Right atrium auricular region (tissue), 2 donors: ENCODE measurements at regions not wholly inside any gene's neighbourhood (a gene's known extent, or its start where the extent isn't known, plus 50 kb on each side); places are given as distances from the start of the nearest gene placed in this dataset.

Experiments
- DNase-seq: peaks from one replicate; pipeline ENCODE4 v3.0.0-alpha.2; 2019; ENCODE audit warnings: low spot score
- H3K27ac ChIP-seq, 2 donors: fragments of 200-600 bp; sonication (generic); 1 replicate in 1 of 2; 2 replicates in 1 of 2; pipeline ENCODE4 v1.5.1; 2016 to 2019
- H3K27me3 ChIP-seq, 2 donors: fragments of 200-600 bp; sonication (generic); one replicate each; pipeline versions ENCODE4 v1.5.1 to v1.6.0; 2017 to 2019
- H3K36me3 ChIP-seq: fragments of 200-600 bp; sonication (generic); one replicate; pipeline ENCODE4 v1.5.1; 2016
- H3K4me1 ChIP-seq, 2 donors: fragments of 200-600 bp; sonication (generic); one replicate each; pipeline versions ENCODE4 v1.5.1 to v1.6.0; 2017 to 2019
- H3K4me3 ChIP-seq, 2 donors: fragments of 200-600 bp; sonication (generic); 1 replicate in 1 of 2; 2 replicates in 1 of 2; pipeline ENCODE4 v1.5.1; 2017 to 2019; ENCODE audit warnings: mild to moderate bottlenecking in 1 of 2, moderate library complexity in 1 of 2
- H3K9me3 ChIP-seq, 2 donors: fragments of 200-600 bp; sonication (generic); one replicate each; pipeline ENCODE4 v1.5.1; 2019
- TF ChIP-seq, protein P1 (sequence below), 2 donors: fragments of 200-600 bp; sonication (generic); IDR thresholded peaks; one replicate each; pipeline ENCODE4 v1.5.1; 2019; ENCODE audit warnings: antibody characterized with exemption in 2 of 2

DNA sequence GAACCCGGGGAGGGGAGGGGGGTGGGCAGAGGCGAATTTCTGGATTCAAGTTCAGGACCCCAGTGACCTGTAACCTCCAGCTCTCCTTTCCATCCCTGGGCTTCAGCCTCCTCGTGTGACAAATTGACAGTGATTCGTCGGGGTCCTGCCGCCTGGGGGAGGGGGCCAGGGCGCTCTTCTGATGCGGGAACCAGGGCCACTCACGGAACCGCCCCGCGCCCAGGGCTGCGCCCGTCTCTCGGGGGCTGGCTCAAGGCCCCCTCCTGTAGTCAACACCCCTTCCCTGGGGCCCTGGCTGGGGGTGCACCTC is 92.8 kb upstream of the ANO1 start:
- DNase-seq = no peak
- peaks cover 0 to 24% of the 10 kb centered on the region in 2 donors for H3K4me1 ChIP-seq
- peak overlapping the region in 1 of 2 donors; percentile 52 for H3K27ac ChIP-seq
- TF ChIP-seq, protein P1, sequence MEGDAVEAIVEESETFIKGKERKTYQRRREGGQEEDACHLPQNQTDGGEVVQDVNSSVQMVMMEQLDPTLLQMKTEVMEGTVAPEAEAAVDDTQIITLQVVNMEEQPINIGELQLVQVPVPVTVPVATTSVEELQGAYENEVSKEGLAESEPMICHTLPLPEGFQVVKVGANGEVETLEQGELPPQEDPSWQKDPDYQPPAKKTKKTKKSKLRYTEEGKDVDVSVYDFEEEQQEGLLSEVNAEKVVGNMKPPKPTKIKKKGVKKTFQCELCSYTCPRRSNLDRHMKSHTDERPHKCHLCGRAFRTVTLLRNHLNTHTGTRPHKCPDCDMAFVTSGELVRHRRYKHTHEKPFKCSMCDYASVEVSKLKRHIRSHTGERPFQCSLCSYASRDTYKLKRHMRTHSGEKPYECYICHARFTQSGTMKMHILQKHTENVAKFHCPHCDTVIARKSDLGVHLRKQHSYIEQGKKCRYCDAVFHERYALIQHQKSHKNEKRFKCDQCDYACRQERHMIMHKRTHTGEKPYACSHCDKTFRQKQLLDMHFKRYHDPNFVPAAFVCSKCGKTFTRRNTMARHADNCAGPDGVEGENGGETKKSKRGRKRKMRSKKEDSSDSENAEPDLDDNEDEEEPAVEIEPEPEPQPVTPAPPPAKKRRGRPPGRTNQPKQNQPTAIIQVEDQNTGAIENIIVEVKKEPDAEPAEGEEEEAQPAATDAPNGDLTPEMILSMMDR (IDR thresholded peaks at IDR 0.05) = no peak
- no peaks in the 10 kb centered on the region for H3K9me3 ChIP-seq
- peaks cover 0 to 11% of the 10 kb centered on the region in 2 donors for H3K27me3 ChIP-seq
- H3K4me3 ChIP-seq = peak overlapping the region; percentile 28 to 45
- no peaks in the 10 kb centered on the region for H3K36me3 ChIP-seq

DNA sequence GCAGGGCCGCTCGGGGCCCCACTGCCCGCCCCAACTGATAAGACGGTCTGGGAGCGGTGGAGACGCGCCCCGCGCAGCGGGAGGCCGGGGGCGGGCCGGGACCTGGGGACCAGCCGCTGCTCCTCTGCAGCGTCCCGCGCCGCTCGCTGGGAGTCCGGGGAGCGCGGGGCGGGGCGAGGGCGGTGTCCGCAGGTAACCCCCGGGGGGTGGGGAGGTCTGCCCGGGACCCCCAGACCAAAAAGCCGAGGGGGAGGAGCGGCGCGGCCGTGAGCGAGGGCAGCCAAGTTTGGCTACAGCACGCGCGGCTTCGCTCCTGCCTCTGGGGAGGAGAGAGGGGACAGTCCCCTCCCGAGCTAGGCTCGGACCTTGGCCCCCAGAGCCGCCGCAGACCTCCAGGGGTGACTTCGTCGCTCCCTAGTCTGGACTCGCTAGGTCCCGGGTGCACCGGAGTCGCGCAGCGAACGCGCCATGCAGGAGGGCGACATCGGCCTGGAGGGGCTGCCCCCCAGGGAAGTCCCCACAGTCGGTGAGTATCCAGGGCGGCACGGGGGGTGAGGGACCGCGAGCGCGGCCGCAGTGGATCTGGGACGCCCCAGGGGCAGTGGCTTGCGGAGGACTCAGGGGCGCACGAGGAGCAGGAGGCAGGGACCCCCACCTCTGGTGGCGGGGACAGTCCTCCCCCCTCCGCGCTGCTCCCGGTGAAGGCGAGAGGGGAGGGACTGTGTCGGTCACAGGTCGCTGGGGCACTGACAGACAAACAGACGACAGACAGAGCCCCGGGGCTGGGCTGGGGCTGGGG is 92.3 kb upstream of the ANO1 start:
- H3K27me3 ChIP-seq = peaks cover 0 to 11% of the 10 kb centered on the region in 2 donors
- H3K9me3 ChIP-seq = no peaks in the 10 kb centered on the region
- H3K36me3 ChIP-seq = no peaks in the 10 kb centered on the region

DNA sequence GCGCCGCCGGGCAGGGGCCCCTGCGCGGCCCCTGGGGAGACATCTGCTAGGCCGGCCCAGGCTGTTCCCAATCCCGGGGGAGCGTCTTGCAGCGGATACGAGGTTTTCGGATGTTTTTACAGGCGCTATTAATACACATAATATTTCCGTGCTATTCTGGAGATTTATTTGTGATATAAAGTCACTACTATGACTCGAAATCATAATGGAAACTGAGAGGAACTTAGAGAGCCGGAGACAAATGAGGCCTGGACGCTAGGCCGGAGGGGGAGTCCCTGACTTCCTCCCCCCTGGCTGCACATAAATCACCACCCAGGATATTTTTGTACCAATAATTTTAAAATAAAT is 91.7 kb upstream of the ANO1 start:
- Histone ChIP-seq H3K4me1 (peaks cover 0 to 24% of the 10 kb centered on the region in 2 donors), H3K27me3 (peaks cover 0 to 11% of the 10 kb centered on the region in 2 donors), H3K27ac (peak overlapping the region; percentile 52 to 55), H3K4me3 (peak overlapping the region; percentile 28 to 45), H3K36me3 (no peaks in the 10 kb centered on the region), H3K9me3 (no peaks in the 10 kb centered on the region)
- DNase-seq = no peak
- TF ChIP-seq, protein P1 (IDR thresholded peaks at IDR 0.05) = no peak

More for the DNA sequence above, 92.3 kb upstream of the ANO1 start:
- peak overlapping the region; percentile 52 to 55 for H3K27ac ChIP-seq
- DNase-seq = no peak
- TF ChIP-seq, protein P1 (IDR thresholded peaks at IDR 0.05) = no peak
- H3K4me1 ChIP-seq = peaks cover 0 to 24% of the 10 kb centered on the region in 2 donors
- peak overlapping the region; percentile 28 to 45 for H3K4me3 ChIP-seq

DNA sequence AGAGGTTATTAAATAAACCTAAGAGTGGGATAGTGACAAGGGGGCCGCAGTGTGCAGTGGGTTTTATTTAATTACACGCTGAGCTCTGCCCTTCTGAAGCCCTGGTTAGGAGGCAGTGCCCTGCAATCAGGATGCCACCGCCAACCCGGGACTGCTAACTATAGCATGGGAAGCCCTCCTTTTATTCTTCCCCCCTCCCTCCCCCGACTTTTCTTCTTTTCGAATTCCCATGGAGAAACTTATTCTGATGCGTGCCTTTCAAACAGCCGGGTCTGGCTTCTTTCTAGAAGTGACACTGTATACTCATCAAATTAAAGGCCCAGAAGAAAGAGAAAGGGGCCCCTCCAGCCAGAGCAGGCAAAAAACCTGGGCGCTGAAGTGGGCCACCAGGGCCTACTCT is 91.3 kb upstream of the ANO1 start:
- Histone ChIP-seq H3K27me3 (peaks cover 0 to 11% of the 10 kb centered on the region in 2 donors), H3K9me3 (no peaks in the 10 kb centered on the region), H3K4me3 (no peak overlapping the region), H3K27ac (peak overlapping the region; percentile 35 to 52), H3K4me1 (peaks cover 0 to 24% of the 10 kb centered on the region in 2 donors), H3K36me3 (no peaks in the 10 kb centered on the region)
- TF ChIP-seq, protein P1 (IDR thresholded peaks at IDR 0.05) = no peak
- no peak for DNase-seq

DNA sequence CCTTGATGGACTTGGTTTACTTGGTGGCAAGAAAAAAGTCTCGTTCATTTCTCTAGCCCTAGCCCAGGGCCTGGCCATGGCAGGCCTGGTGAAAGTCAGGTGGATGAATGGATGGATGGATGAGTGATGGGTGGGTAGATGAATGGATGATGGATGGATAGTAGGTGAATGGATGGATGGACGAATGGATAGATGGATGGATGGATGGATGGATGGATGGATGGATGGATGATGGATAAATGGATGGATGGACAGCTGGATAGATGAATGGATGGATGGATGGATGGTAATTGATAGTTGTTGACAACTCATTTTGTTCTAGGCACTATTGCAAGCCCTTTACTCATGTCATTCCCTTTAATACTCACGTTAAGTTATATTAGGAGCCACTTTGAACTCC is 86.1 kb upstream of the ANO1 start:
- H3K27me3 ChIP-seq = no peaks in the 10 kb centered on the region

More for the DNA sequence above, 86.1 kb upstream of the ANO1 start:
- Histone ChIP-seq H3K4me3 (no peak overlapping the region), H3K27ac (no peak overlapping the region), H3K9me3 (peaks cover 0 to 5% of the 10 kb centered on the region in 2 donors), H3K4me1 (peaks cover 0 to under 1% of the 10 kb centered on the region in 2 donors), H3K36me3 (no peaks in the 10 kb centered on the region)
- DNase-seq = no peak
- TF ChIP-seq, protein P1 (IDR thresholded peaks at IDR 0.05) = no peak
